Heart right ventricle (tissue), 16 donors: ENCODE measurements at regions not wholly inside any gene's neighbourhood (a gene's known extent, or its start where the extent isn't known, plus 50 kb on each side); places are given as distances from the start of the nearest gene placed in this dataset.

ENCODE experiments used
- ATAC-seq, 8 donors: fragments of 200-7000 bp; cut with Tn5 transposase; one replicate each; pipeline ENCODE4 v1.9.1; 2020; ENCODE audit warnings: mild to moderate bottlenecking in 8 of 8, moderate library complexity in 8 of 8, moderate number of reproducible peaks in 1 of 8
- DNase-seq, 2 donors: peaks; one replicate each; pipeline ENCODE4 v3.0.0-alpha.2; 2020
- H3K27ac ChIP-seq, 10 donors: fragments of 200-600 bp; sonication (generic) in 2 of 10; one replicate each; pipeline versions ENCODE4 v1.5.0 to v1.8.0; 2020 to 2022; ENCODE audit warnings: mild to moderate bottlenecking in 3 of 10
- H3K27me3 ChIP-seq, 7 donors: fragments of 200-600 bp; one replicate each; pipeline ENCODE4 v1.8.0; 2021 to 2022; ENCODE audit warnings: mild to moderate bottlenecking in 2 of 7
- H3K36me3 ChIP-seq, 9 donors: fragments of 200-600 bp; sonication (generic) in 1 of 9; one replicate each; pipeline versions ENCODE4 v1.5.0 to v1.8.0; 2020 to 2022; ENCODE audit warnings: mild to moderate bottlenecking in 2 of 9
- H3K4me1 ChIP-seq, 9 donors: fragments of 200-600 bp; sonication (generic) in 1 of 9; one replicate each; pipeline versions ENCODE4 v1.5.0 to v1.8.0; 2020 to 2022; ENCODE audit warnings: mild to moderate bottlenecking in 4 of 9
- H3K4me3 ChIP-seq, 10 donors: fragments of 200-600 bp; sonication (generic) in 2 of 10; one replicate each; pipeline versions ENCODE4 v1.5.0 to v1.8.0; 2020 to 2022; ENCODE audit warnings: mild to moderate bottlenecking in 7 of 10, moderate library complexity in 2 of 10
- H3K9me3 ChIP-seq, 11 donors: fragments of 200-600 bp in 10 of 11; sonication (generic) in 2 of 11; one replicate each; pipeline versions ENCODE4 v1.5.0 to v1.8.0; 2013 to 2022; ENCODE audit warnings: mild to moderate bottlenecking in 2 of 11, control low read depth in 1 of 11, moderate library complexity in 1 of 11
- WGBS, 2 donors: extraction: QIAGEN DNeasy Blood & Tissue Kit; methylation state at CpG; one replicate each; pipeline ENCODE4 v1.1.7; 2013; ENCODE audit warnings: inconsistent platforms in 1 of 2; 5-methylcytosine and 5-hydroxymethylcytosine counted together
- intact Hi-C, 10 donors: fragments of 100-400 bp; cut with DNase I; formaldehyde crosslinking; loops; one replicate each; pipeline versions ENCODE4 v1.11.1 to v1.14.2; 2022
- TF ChIP-seq, protein P1 (sequence below), 9 donors: fragments of 200-600 bp; sonication (generic) in 2 of 9; IDR thresholded peaks; one replicate each; pipeline versions ENCODE4 v1.5.0 to v1.8.0; 2021 to 2022; ENCODE audit warnings: antibody characterized with exemption in 9 of 9, mild to moderate bottlenecking in 5 of 9, moderate library complexity in 1 of 9
- donor health status: Arrhythmogenic right ventricular cardiomyopathy.
- donor health status: ischemic (EF 13 %, LVEDD 7.1; RV severe dilation, severe dysfunction).
- donor health status: healthy with polysubstance abuse.
- donor health status: DM: no; HTN: yes; CAD: no.
- donor health status: DM: no; HTN: no; CAD: no.
- donor health status: ischemic (EF 25% LVEDD 6.9; RV normal size, moderate dysfunction).
- donor health status: ischemic (EF 25% LVEDD 5.7; RV mildly dilated, moderate dysfunction).
- donor health status: healthy.
- donor health status: DM: yes; HTN: yes; CAD: no.
- donor health status: Ischemic cardiomyopathy.
- donor health status: ischemic (EF 35%, LVEDD 5.7; RV mildly dilated, moderate dysfunction).
- donor health status: nonischemic (EF 11% LVEDD 7.7; RV severe dilation, severe dysfunction).
- donor health status: DM: yes; HTN: yes; CAD: no.
- donor health status: PGD.
- donor health status: ischemic (EF 29% LVEDD 5.4; RV normal size, mild dysfunction).
- donor health status: nonischemic (EF 23%, LVEDD 6.1; RV moderate dilation, normal function).

DNA sequence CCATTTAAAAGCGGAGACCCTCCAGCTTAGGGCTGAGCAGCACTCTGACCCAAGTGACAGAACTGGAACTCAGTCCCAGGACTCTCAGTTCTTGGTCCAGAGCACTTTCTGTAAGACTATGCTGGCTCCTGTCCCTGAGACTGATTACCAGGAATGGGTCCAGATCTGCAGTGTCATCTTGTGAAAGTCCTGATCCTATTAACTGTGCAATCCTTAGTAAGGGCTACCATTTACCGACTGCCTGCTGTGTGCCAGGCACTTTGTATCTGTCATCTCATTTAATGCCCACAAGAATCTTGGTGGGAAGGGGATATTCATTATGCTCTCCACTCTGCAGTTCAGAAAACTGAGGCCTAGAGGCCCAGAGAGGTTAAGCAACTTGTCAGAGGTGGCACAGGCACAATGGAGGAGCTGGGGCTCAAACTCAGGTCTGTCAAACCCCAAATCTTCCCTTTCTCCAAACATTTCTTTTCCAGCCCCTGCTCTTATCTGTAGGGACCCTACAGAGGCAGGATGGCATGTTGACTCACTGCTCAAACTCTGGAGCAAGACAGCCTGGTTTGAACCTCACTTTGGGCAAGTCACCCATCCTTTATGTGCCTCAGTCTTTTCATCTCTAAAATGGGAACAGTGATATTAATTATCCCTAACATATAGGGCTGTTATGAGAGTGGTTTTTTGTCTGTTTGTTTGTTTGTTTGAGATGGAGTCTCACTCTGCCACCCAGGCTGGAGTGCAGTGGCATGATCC lies 57.6 kb upstream of the IFNLR1 start:
- TF ChIP-seq, protein P1, sequence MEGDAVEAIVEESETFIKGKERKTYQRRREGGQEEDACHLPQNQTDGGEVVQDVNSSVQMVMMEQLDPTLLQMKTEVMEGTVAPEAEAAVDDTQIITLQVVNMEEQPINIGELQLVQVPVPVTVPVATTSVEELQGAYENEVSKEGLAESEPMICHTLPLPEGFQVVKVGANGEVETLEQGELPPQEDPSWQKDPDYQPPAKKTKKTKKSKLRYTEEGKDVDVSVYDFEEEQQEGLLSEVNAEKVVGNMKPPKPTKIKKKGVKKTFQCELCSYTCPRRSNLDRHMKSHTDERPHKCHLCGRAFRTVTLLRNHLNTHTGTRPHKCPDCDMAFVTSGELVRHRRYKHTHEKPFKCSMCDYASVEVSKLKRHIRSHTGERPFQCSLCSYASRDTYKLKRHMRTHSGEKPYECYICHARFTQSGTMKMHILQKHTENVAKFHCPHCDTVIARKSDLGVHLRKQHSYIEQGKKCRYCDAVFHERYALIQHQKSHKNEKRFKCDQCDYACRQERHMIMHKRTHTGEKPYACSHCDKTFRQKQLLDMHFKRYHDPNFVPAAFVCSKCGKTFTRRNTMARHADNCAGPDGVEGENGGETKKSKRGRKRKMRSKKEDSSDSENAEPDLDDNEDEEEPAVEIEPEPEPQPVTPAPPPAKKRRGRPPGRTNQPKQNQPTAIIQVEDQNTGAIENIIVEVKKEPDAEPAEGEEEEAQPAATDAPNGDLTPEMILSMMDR (IDR thresholded peaks at IDR 0.05) = no peak
- Histone ChIP-seq H3K27me3 (no peaks in the 10 kb centered on the region), H3K36me3 (no peaks in the 10 kb centered on the region), H3K9me3 (no peaks in the 10 kb centered on the region), H3K4me1 (no peaks in the 10 kb centered on the region), H3K4me3 (no peak overlapping the region), H3K27ac (no peak overlapping the region)
- DNase-seq (no peak), ATAC-seq (no peak)
- intact Hi-C loops = no loop called here
- 84 to 85% methylated on average over 2 of the region's 2 CpGs for WGBS, 2 donors

DNA sequence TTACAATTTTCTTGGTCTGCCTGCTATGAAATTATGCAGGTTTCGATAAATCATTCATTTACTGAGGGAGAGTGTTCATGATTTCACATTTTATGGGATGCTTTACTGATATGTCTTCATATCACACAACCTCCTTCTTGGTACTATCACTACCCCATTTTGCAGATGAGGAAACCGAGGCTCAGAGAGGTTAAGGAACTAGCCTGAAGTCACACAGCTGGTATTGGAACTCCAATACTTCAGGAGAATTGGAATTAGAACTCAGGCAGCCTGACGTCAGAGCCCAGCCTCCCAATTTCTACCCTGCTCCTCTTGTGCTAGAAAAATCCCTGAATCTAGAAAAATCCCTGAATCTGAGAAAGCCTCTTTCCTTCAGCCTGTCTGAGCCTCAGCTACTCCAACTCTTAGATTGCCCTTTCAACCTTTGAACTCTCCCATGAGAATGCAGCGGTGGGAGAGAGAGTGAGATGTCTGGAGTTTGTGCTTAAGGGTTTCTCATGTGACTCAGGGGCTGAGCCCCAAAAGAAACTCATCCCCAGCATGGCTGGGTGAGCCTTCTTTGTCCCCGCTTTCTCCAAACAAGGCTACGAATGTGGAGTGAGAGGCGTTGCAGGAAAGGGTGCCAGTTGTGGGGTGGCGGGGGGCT lies 50.8 kb upstream of the IFNLR1 start:
- no peak overlapping the region for H3K4me3 ChIP-seq
- DNase-seq (no peak), ATAC-seq (no peak)
- peaks cover 0 to 8% (median 0%) of the 10 kb centered on the region in 9 donors for H3K4me1 ChIP-seq
- no peaks in the 10 kb centered on the region for H3K36me3 ChIP-seq
- intact Hi-C loops = no loop called here
- peaks cover 0 to 18% (median 6%) of the 10 kb centered on the region in 7 donors for H3K27me3 ChIP-seq
- H3K27ac ChIP-seq = no peak overlapping the region
- no peaks in the 10 kb centered on the region for H3K9me3 ChIP-seq
- WGBS, 2 donors = 82 to 84% methylated on average over 8 of the region's 8 CpGs
- TF ChIP-seq, protein P1 (IDR thresholded peaks at IDR 0.05) = no peak

DNA sequence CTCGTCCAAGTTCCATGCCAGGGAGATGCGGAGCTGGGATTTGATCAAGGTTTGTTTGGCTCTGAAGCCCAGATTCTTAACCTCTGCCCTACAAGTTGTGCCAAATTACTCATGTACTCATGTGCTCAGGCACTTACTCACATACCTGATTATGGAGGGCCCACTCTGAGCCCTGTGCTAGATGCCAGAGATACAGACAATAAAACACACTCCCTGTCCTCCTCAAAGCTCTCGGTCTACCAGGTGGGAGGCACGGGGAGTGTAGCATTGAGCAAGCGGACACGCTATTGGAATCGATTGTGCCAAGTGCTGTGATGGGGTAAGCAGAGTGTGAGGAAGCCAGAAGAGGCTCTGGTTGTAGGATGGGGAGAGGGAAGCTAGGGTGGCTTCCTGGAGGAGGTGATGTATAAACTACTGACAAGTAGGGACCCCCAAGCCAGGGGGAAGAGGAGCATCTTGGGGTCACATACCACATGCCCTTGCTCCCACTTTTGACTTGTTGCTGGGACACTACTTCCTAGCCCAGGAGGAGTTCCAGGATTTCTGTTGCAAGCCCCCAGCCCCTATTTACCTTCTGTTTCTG lies 49.8 kb upstream of the IFNLR1 start:
- DNase-seq (no peak), ATAC-seq (peak in 5 of 8 donors; percentile 31 to 86 (median 42))
- H3K4me1 ChIP-seq = peaks cover 0 to 8% (median 0%) of the 10 kb centered on the region in 9 donors
- WGBS, 2 donors = 53 to 55% methylated on average over 7 of the region's 7 CpGs
- H3K4me3 ChIP-seq = no peak overlapping the region
- H3K36me3 ChIP-seq = no peaks in the 10 kb centered on the region
- peaks cover 0 to 18% (median 6%) of the 10 kb centered on the region in 7 donors for H3K27me3 ChIP-seq
- no peaks in the 10 kb centered on the region for H3K9me3 ChIP-seq
- H3K27ac ChIP-seq = no peak overlapping the region
- TF ChIP-seq, protein P1 (IDR thresholded peaks at IDR 0.05) = no peak
- intact Hi-C loops = no loop called here
